ENCODE measurements at regions not wholly inside any gene's neighbourhood (a gene's known extent, or its start where the extent isn't known, plus 50 kb on each side); places are given as distances from the start of the nearest gene placed in this dataset.

DNA sequence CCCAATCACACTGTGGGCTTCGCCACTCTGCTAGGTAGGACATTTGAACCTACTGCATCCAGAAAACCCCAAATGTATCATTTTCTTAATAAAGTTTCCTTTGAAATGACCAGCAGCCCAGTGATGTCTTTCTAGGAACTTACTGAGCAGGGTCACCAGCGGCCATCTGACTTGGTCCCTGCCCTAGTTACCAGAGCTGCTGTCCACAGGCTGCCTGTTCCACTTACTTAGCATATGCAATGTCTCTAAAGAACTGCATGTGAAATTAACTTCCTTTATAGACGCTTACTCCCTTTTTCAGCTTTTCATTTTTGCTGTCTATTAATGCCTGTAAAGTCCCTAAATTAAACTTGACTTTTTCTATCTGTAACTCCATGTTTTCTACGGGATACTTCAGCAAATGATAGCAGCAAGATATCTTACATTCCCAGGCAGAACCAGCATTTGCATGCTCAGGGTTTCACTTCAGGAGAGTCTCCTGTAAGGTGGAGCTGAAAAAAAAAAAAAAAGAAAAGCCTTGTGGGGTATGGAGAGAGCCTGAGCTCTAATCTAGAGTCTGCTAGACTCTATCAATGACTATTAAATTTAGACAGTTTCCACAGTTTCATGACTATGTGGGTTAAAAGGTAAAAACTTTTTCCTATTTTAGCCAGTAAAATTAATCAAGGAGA, 125.0 kb downstream of the FAT3 start:
- TF ChIP-seq EP300 (IDR thresholded peaks at IDR 0.05; ENCODE audit: low read depth) (no peak), POLR2AphosphoS5 (IDR thresholded peaks at IDR 0.05) (no peak)
- TF ChIP-seq, protein P1, sequence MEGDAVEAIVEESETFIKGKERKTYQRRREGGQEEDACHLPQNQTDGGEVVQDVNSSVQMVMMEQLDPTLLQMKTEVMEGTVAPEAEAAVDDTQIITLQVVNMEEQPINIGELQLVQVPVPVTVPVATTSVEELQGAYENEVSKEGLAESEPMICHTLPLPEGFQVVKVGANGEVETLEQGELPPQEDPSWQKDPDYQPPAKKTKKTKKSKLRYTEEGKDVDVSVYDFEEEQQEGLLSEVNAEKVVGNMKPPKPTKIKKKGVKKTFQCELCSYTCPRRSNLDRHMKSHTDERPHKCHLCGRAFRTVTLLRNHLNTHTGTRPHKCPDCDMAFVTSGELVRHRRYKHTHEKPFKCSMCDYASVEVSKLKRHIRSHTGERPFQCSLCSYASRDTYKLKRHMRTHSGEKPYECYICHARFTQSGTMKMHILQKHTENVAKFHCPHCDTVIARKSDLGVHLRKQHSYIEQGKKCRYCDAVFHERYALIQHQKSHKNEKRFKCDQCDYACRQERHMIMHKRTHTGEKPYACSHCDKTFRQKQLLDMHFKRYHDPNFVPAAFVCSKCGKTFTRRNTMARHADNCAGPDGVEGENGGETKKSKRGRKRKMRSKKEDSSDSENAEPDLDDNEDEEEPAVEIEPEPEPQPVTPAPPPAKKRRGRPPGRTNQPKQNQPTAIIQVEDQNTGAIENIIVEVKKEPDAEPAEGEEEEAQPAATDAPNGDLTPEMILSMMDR (IDR thresholded peaks at IDR 0.05) = no peak

All from transverse colon (tissue), 4 donors.